ENCODE measurements at regions not wholly inside any gene's neighbourhood (a gene's known extent, or its start where the extent isn't known, plus 50 kb on each side); places are given as distances from the start of the nearest gene placed in this dataset.

- no peaks in the 10 kb centered on the region for H4K20me1 ChIP-seq (ENCODE audit: control insufficient read depth, insufficient read depth, low read length, poor library complexity, severe bottlenecking)
- Mint-ChIP-seq H3K4me3 (no peak overlapping the region), H3K27me3 (peaks cover 6% of the 10 kb centered on the region), H3K4me1 (no peaks in the 10 kb centered on the region), H3K27ac (no peak overlapping the region), H3K9me3 (ENCODE audit: insufficient read depth) (no peaks in the 10 kb centered on the region)
- no peak for DNase-seq
- intact Hi-C loops (cut with micrococcal nuclease), result no loop called here
- no peak overlapping the region for H3K4me3 ChIP-seq (ENCODE audit: control extremely low read depth in 1 of 5, extremely low read depth in 1 of 5, insufficient read depth in 1 of 5, low read depth in 2 of 5, low read length in 4 of 5)
- peaks cover 0 to 26% (median 0%) of the 10 kb centered on the region in 3 donors for H3K9me3 ChIP-seq (ENCODE audit: control extremely low read depth in 1 of 3, control insufficient read depth in 2 of 3, insufficient read depth in 1 of 3, low read length in 2 of 3)
- H3K36me3 ChIP-seq (replicated peaks in 1 of 2; ENCODE audit: control extremely low read depth in 1 of 2, control insufficient read depth in 1 of 2, extremely low read depth in 1 of 2, insufficient read depth in 2 of 2, low read length in 1 of 2), result no peaks in the 10 kb centered on the region
- POLR2A ChIA-PET, result no interaction called here
- TF ChIP-seq CTCF (IDR thresholded peaks at IDR 0.05), result no peak
- TF ChIP-seq EZH2 (IDR thresholded peaks at IDR 0.05; ENCODE audit: borderline replicate concordance, insufficient read depth, low read depth, low read length, poor library complexity, severe bottlenecking), result no peak
- H2AFZ ChIP-seq (ENCODE audit: insufficient read depth, low read depth, low read length, poor library complexity, severe bottlenecking), result no peak overlapping the region
- H3K79me2 ChIP-seq (ENCODE audit: control insufficient read depth, insufficient read depth, low read length), result no peaks in the 10 kb centered on the region
- no peak overlapping the region for H3K27ac ChIP-seq (ENCODE audit: low read length in 2 of 2)
- no peak overlapping the region for H3K9ac ChIP-seq (ENCODE audit: low read length)
- no peaks in the 10 kb centered on the region for H3K4me1 ChIP-seq (ENCODE audit: control insufficient read depth in 2 of 2, insufficient read depth in 2 of 2, low read length in 2 of 2)
- no peak overlapping the region for H3K4me2 ChIP-seq (replicated peaks; ENCODE audit: low read depth, low read length, poor library complexity, severe bottlenecking)
- peaks cover 0 to 8% (median 0%) of the 10 kb centered on the region in 4 experiments for H3K27me3 ChIP-seq (replicated peaks in 1 of 4; ENCODE audit: control extremely low read depth in 1 of 4, control insufficient read depth in 3 of 4, insufficient read depth in 4 of 4, low read length in 3 of 4)
- CTCF ChIA-PET, result no interaction called here
- ATAC-seq (ENCODE audit: low read depth), result no peak
- 7% methylated on average over 26 of the region's 29 CpGs for WGBS (ENCODE audit: insufficient coverage)
Measured at GRCh38 chr5:3197304-3198073, 398.1 kb upstream of the IRX1 start.

GRCh38 chr5:3195994-3196393 is 399.6 kb upstream of the IRX1 start:
- H3K9me3 Mint-ChIP-seq (ENCODE audit: insufficient read depth), result no peaks in the 10 kb centered on the region
- no peak for ATAC-seq (ENCODE audit: low read depth)
- WGBS (ENCODE audit: insufficient coverage), result 57% methylated on average over 2 of the region's 8 CpGs

More at GRCh38 chr5:3195994-3196393, 399.6 kb upstream of the IRX1 start:
- H3K4me1 ChIP-seq (ENCODE audit: control insufficient read depth in 2 of 2, insufficient read depth in 2 of 2, low read length in 2 of 2), result no peaks in the 10 kb centered on the region
- H4K20me1 ChIP-seq (ENCODE audit: control insufficient read depth, insufficient read depth, low read length, poor library complexity, severe bottlenecking), result no peaks in the 10 kb centered on the region
- no peak overlapping the region for H3K4me3 Mint-ChIP-seq
- no peak for DNase-seq
- peaks cover 0 to 8% (median 0%) of the 10 kb centered on the region in 4 experiments for H3K27me3 ChIP-seq (replicated peaks in 1 of 4; ENCODE audit: control extremely low read depth in 1 of 4, control insufficient read depth in 3 of 4, insufficient read depth in 4 of 4, low read length in 3 of 4)
- intact Hi-C loops (cut with micrococcal nuclease), result no loop called here
- no peaks in the 10 kb centered on the region for H3K36me3 ChIP-seq (replicated peaks in 1 of 2; ENCODE audit: control extremely low read depth in 1 of 2, control insufficient read depth in 1 of 2, extremely low read depth in 1 of 2, insufficient read depth in 2 of 2, low read length in 1 of 2)
- CTCF ChIA-PET, result interaction anchor here (0.7 kb wide), 1 partner anchor 32 kb away, joined by 3 read pairs; no protein-coding TSS in a partner anchor
- no peak for TF ChIP-seq CTCF (IDR thresholded peaks at IDR 0.05)
- no peak for TF ChIP-seq EZH2 (IDR thresholded peaks at IDR 0.05; ENCODE audit: borderline replicate concordance, insufficient read depth, low read depth, low read length, poor library complexity, severe bottlenecking)
- H3K4me2 ChIP-seq (replicated peaks; ENCODE audit: low read depth, low read length, poor library complexity, severe bottlenecking), result no peak overlapping the region
- H3K4me1 Mint-ChIP-seq, result no peaks in the 10 kb centered on the region
- no peaks in the 10 kb centered on the region for H3K79me2 ChIP-seq (ENCODE audit: control insufficient read depth, insufficient read depth, low read length)
- H3K27ac ChIP-seq (ENCODE audit: low read length in 2 of 2), result no peak overlapping the region
- POLR2A ChIA-PET, result no interaction called here
- H2AFZ ChIP-seq (ENCODE audit: insufficient read depth, low read depth, low read length, poor library complexity, severe bottlenecking), result no peak overlapping the region
- no peak overlapping the region for H3K9ac ChIP-seq (ENCODE audit: low read length)
- H3K27ac Mint-ChIP-seq, result no peak overlapping the region
- peaks cover 0 to 26% (median 0%) of the 10 kb centered on the region in 3 donors for H3K9me3 ChIP-seq (ENCODE audit: control extremely low read depth in 1 of 3, control insufficient read depth in 2 of 3, insufficient read depth in 1 of 3, low read length in 2 of 3)
- peaks cover 6% of the 10 kb centered on the region for H3K27me3 Mint-ChIP-seq
- H3K4me3 ChIP-seq (ENCODE audit: control extremely low read depth in 1 of 5, extremely low read depth in 1 of 5, insufficient read depth in 1 of 5, low read depth in 2 of 5, low read length in 4 of 5), result no peak overlapping the region
